Left ventricle myocardium inferior (tissue), 1 donor: ENCODE measurements at regions not wholly inside any gene's neighbourhood (a gene's known extent, or its start where the extent isn't known, plus 50 kb on each side); places are given as distances from the start of the nearest gene placed in this dataset.

ENCODE experiments used
- DNase-seq: peaks from one replicate; pipeline ENCODE4 v3.0.0-alpha.2; 2020
- H3K27ac ChIP-seq: fragments of 200-600 bp; replicated peaks from 2 replicates; pipeline ENCODE4 v1.8.0; 2021
- H3K27me3 ChIP-seq: fragments of 200-600 bp; 2 replicates; pipeline ENCODE4 v1.8.0; 2021; ENCODE audit warnings: low read depth
- H3K36me3 ChIP-seq: fragments of 200-600 bp; 2 replicates; pipeline ENCODE4 v1.8.0; 2021
- H3K4me1 ChIP-seq: fragments of 200-600 bp; 2 replicates; pipeline ENCODE4 v1.8.0; 2021
- H3K4me3 ChIP-seq: fragments of 200-600 bp; 2 replicates; pipeline ENCODE4 v1.8.0; 2021; ENCODE audit warnings: mild to moderate bottlenecking, moderate library complexity
- H3K9me3 ChIP-seq: fragments of 200-600 bp; replicated peaks from 2 replicates; pipeline ENCODE4 v1.8.0; 2021
- CTCF ChIP-seq: fragments of 200-600 bp; IDR thresholded peaks from 2 replicates; pipeline ENCODE4 v1.8.0; 2021; ENCODE audit warnings: antibody characterized with exemption, mild to moderate bottlenecking, borderline replicate concordance
- intact Hi-C: fragments of 100-400 bp; cut with micrococcal nuclease; formaldehyde crosslinking; loops from one replicate; pipeline ENCODE4 v1.11.0; 2022
- donor health status: DM: no; HTN: yes; CAD: no; lungs with severe emphysema.

- no peaks in the 10 kb centered on the region for H3K27me3 ChIP-seq
- no peak overlapping the region for H3K4me3 ChIP-seq
- H3K4me1 ChIP-seq, result peaks cover 21% of the 10 kb centered on the region
- DNase-seq, result no peak
- intact Hi-C loops, result loop anchor here (10.0 kb wide), 1 partner anchor 468 kb away; the partner anchor contains the start of gene ID2
- H3K9me3 ChIP-seq, result no peaks in the 10 kb centered on the region
- no peak for TF ChIP-seq CTCF
- H3K27ac ChIP-seq, result peak overlapping the region; percentile 20
- H3K36me3 ChIP-seq, result no peaks in the 10 kb centered on the region
Observed at GRCh38 chr2:8216397-8216796, 465.5 kb upstream of the ID2 start.

- H3K36me3 ChIP-seq, result no peaks in the 10 kb centered on the region
- H3K4me3 ChIP-seq, result no peak overlapping the region
- DNase-seq, result no peak
- no peak for TF ChIP-seq CTCF
- no peaks in the 10 kb centered on the region for H3K27me3 ChIP-seq
- H3K9me3 ChIP-seq, result no peaks in the 10 kb centered on the region
- intact Hi-C loops, result loop anchor here (10.0 kb wide), 1 partner anchor 467 kb away; the partner anchor contains the start of gene ID2
- H3K27ac ChIP-seq, result peak overlapping the region; percentile 17
- H3K4me1 ChIP-seq, result peaks cover 24% of the 10 kb centered on the region
Observed at GRCh38 chr2:8217468-8218030, 464.3 kb upstream of the ID2 start.

- Histone ChIP-seq H3K4me1 (peaks cover 34% of the 10 kb centered on the region), H3K36me3 (no peaks in the 10 kb centered on the region), H3K9me3 (no peaks in the 10 kb centered on the region), H3K27me3 (no peaks in the 10 kb centered on the region), H3K27ac (no peak overlapping the region), H3K4me3 (no peak overlapping the region)
- TF ChIP-seq CTCF, result no peak
- intact Hi-C loops, result loop anchor here (10.0 kb wide), 1 partner anchor 466 kb away; the partner anchor contains the start of gene ID2
- DNase-seq, result no peak
Observed at GRCh38 chr2:8219096-8219495, 462.8 kb upstream of the ID2 start.

- intact Hi-C loops, result loop anchor here (10.0 kb wide), 1 partner anchor 465 kb away; the partner anchor contains the start of gene ID2
- Histone ChIP-seq H3K4me1 (peaks cover 41% of the 10 kb centered on the region), H3K9me3 (no peaks in the 10 kb centered on the region), H3K27me3 (no peaks in the 10 kb centered on the region), H3K36me3 (no peaks in the 10 kb centered on the region), H3K4me3 (no peak overlapping the region), H3K27ac (peak overlapping the region; percentile 58)
- TF ChIP-seq CTCF, result peak; percentile 33
- DNase-seq, result peak; percentile 74
Observed at GRCh38 chr2:8219631-8220355, 462.1 kb upstream of the ID2 start.

- Histone ChIP-seq H3K27me3 (no peaks in the 10 kb centered on the region), H3K36me3 (no peaks in the 10 kb centered on the region), H3K9me3 (no peaks in the 10 kb centered on the region), H3K27ac (peak overlapping the region; percentile 61), H3K4me3 (no peak overlapping the region), H3K4me1 (peaks cover 47% of the 10 kb centered on the region)
- no peak for TF ChIP-seq CTCF
- DNase-seq, result no peak
- intact Hi-C loops, result no loop called here
Observed at GRCh38 chr2:8222979-8223694, 458.7 kb upstream of the ID2 start.
